Right cardiac atrium (tissue), 5 donors: ENCODE measurements at regions not wholly inside any gene's neighbourhood (a gene's known extent, or its start where the extent isn't known, plus 50 kb on each side); places are given as distances from the start of the nearest gene placed in this dataset.

Source experiments
- ATAC-seq, 2 donors: fragments of 200-7000 bp; cut with Tn5 transposase; one replicate each; pipeline versions ENCODE4 v1.8.0 to v1.9.1; 2020; ENCODE audit warnings: moderate library complexity in 2 of 2, mild to moderate bottlenecking in 1 of 2
- DNase-seq, 3 donors: peaks; one replicate each; pipeline ENCODE4 v3.0.0-alpha.2; 2020
- H3K27ac ChIP-seq: one replicate; pipeline ENCODE4 v1.5.1; 2013; ENCODE audit warnings: mild to moderate bottlenecking, low read length, control low read depth, moderate library complexity
- H3K27me3 ChIP-seq: one replicate; pipeline ENCODE4 v1.6.1; 2013; ENCODE audit not compliant: control insufficient read depth, insufficient read depth
- H3K4me1 ChIP-seq: one replicate; pipeline ENCODE4 v1.6.1; 2013; ENCODE audit warnings: low read length; ENCODE audit not compliant: control insufficient read depth, insufficient read depth
- H3K4me3 ChIP-seq: one replicate; pipeline ENCODE4 v1.5.1; 2013; ENCODE audit warnings: low read length, control low read depth
- H3K9me3 ChIP-seq: one replicate; pipeline ENCODE4 v1.6.1; 2013; ENCODE audit warnings: low read length; ENCODE audit not compliant: control insufficient read depth
- WGBS: extraction: QIAGEN DNeasy Blood & Tissue Kit; methylation state at CpG from one replicate; pipeline ENCODE4 v1.1.7; 2013; 5-methylcytosine and 5-hydroxymethylcytosine counted together
- intact Hi-C, 4 donors: fragments of 100-400 bp; cut with DNase I; formaldehyde crosslinking; loops; one replicate each; pipeline versions ENCODE4 v1.11.0 to v1.14.0; 2022 to 2023
- donor health status: healthy with polysubstance abuse.
- donor health status: DM: no; HTN: yes; CAD: no.
- donor health status: DM: no; HTN: no; CAD: no.
- donor health status: DM: no; HTN: yes; CAD: no; lungs with severe emphysema.
- donor health status: DM: yes; HTN: yes; CAD: no.

DNA sequence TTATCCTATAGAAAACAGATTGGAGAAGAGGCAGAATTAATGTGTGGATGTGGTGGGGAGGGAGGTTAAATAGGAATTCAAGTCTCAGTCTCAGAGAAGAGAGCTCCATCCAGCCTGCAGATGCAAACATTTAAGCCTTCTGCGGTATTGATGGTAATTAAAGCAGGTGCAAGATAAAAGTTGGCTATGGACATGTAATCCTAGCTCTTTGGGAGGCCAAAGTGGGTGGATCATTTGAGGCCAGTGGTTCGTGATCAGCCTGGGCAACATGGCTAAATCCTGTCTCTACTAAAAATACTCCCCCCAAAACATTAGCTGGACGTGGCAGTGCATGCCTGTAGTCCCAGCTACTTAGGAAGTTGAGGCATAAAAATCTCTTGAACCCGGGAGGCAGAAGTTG lies 332.7 kb downstream of the PABPC4L start:
- Histone ChIP-seq H3K27me3 (no peaks in the 10 kb centered on the region), H3K27ac (no peak overlapping the region), H3K9me3 (no peaks in the 10 kb centered on the region), H3K4me3 (no peak overlapping the region), H3K4me1 (no peaks in the 10 kb centered on the region)
- 83% methylated on average over 4 of the region's 4 CpGs for WGBS
- ATAC-seq = no peak
- intact Hi-C loops = no loop called here
- no peak for DNase-seq

DNA sequence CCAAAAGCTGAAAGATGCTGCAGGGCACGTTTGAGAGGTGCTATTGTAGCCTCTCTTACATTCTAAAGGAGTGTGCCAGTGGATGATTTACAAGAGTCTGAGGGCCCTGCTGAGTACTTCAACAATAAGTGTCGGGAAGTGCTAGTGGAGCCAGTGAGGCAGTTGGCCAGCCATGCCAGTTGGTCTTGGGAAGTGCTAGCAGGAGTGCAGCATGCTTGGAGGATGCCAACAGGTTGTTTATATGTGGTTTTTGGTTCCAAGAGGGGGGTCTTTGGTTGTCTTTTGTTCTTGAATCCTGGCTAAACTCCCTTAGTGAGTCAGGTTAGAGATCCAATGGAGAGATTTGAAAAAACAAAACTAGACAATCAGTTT lies 335.3 kb downstream of the PABPC4L start:
- Histone ChIP-seq H3K27me3 (no peaks in the 10 kb centered on the region), H3K4me3 (no peak overlapping the region), H3K9me3 (no peaks in the 10 kb centered on the region), H3K27ac (no peak overlapping the region), H3K4me1 (no peaks in the 10 kb centered on the region)
- intact Hi-C loops = no loop called here
- DNase-seq (peak in 1 of 3 donors; percentile 31), ATAC-seq (no peak)
- WGBS = 70% methylated on average over 2 of the region's 2 CpGs

DNA sequence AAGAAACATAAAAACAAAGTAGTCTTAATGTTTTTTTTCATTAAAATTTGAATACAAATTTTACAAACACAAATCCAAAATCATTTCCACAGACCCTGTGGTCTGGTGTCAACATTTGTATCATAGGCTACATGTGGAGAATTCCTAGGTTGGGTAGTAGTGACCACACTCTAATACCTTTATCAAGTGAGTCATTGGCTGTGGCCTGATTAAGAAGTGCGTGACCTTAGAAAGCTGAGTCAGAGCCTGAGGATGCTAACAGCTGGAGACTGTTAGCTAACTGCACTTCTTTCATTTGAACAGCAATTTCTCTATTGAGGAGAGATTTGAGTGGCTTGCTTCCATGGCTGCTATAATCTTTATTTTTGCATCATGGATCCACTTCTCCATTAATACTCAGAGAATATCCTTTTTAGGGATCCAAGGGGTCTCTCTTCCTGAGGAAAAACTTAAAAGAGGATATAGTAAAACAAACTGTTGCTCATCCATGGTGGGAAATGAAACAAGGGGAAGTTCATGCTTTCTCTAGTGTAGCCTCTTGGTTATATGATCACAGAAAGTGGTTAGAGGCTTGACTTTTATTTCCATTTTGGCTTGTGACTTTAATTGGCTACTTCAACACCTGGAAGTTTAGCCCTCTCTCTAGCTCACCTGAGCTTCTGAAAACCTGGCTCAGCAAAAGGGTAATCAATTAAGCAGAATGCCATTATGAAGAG lies 335.8 kb downstream of the PABPC4L start:
- no peak overlapping the region for H3K4me3 ChIP-seq
- ATAC-seq (peak; percentile 81 to 90), DNase-seq (peak in 1 of 3 donors; percentile 20)
- no peaks in the 10 kb centered on the region for H3K9me3 ChIP-seq
- intact Hi-C loops = no loop called here
- no peaks in the 10 kb centered on the region for H3K27me3 ChIP-seq
- H3K4me1 ChIP-seq = no peaks in the 10 kb centered on the region
- WGBS = 42% methylated on average over 1 of the region's 1 CpG
- no peak overlapping the region for H3K27ac ChIP-seq

DNA sequence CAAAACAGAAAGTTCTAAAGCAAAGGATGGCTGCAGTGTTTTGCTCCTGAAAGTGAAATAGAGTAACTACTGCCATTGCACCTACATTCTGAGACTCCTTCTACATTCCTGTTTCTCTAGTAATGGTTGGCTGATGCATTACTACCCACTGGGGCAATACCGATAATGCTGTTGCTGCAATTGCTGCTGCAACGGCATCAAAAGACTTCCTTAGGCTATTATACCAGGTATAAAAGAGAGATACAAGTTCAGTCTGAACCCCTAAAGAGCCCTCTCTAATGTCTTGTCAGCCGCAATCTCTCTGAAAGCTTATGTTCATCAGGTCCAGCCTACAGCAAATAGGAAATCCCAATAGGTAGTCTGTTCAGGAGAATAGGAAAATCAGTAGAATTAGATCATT lies 338.4 kb downstream of the PABPC4L start:
- 98% methylated on average over 3 of the region's 3 CpGs for WGBS
- ATAC-seq = no peak
- intact Hi-C loops = no loop called here
- no peaks in the 10 kb centered on the region for H3K4me1 ChIP-seq
- no peaks in the 10 kb centered on the region for H3K27me3 ChIP-seq
- no peak overlapping the region for H3K4me3 ChIP-seq
- DNase-seq = no peak
- no peaks in the 10 kb centered on the region for H3K9me3 ChIP-seq
- no peak overlapping the region for H3K27ac ChIP-seq

DNA sequence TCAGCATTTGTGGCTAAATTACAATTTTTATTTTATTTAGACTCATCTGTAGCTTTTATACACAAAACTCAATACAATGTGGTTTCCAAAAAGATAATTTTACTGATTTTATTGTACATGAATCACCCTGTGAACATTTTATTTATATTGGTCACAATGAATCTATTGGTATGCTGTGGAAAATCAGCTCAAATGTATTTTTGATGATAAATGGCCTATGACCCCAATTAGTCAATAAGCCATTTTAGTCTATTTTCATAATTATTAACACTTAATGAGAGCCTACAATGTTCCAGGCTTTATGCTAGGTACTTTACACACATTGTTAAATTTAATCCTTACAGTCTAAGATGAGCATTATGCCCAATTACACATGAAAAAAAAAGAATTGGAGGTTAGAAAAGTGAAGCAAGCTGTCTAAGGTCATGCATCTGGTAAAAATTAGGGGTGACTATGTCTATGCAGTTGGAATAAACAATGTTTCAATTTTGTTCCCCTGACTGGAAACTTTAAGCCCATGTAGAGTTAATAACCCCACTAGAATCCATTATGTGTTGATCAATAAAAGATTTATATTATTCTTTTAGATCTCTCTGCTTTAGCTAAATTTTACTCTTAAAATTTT lies 344.7 kb downstream of the PABPC4L start:
- H3K4me3 ChIP-seq = no peak overlapping the region
- ATAC-seq (no peak), DNase-seq (no peak)
- intact Hi-C loops = no loop called here
- no peaks in the 10 kb centered on the region for H3K27me3 ChIP-seq
- no peaks in the 10 kb centered on the region for H3K4me1 ChIP-seq
- no peaks in the 10 kb centered on the region for H3K9me3 ChIP-seq
- no peak overlapping the region for H3K27ac ChIP-seq

DNA sequence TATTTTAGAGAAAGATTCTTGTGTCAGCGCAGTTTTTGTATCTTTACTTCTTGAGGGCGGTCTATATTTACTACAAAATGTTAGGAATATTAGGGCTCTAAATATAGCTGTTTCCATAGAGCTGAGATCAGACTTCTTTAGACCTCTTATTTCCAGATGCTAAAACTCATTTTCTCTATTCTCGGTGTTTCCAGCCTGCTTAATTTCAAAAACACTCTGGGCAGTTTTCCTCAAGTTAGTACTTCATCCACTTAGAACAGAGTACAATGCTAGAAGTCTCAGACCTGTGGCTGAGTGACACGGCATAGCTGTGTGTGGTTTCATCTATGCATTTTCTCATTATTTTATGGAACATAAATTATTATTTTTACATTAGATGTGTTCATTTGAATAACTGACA lies 346.6 kb downstream of the PABPC4L start:
- ATAC-seq (no peak), DNase-seq (no peak)
- no peaks in the 10 kb centered on the region for H3K4me1 ChIP-seq
- H3K27ac ChIP-seq = no peak overlapping the region
- H3K27me3 ChIP-seq = no peaks in the 10 kb centered on the region
- whole genome bisulfite sequencing = 84% methylated on average over 4 of the region's 4 CpGs
- H3K9me3 ChIP-seq = no peaks in the 10 kb centered on the region
- H3K4me3 ChIP-seq = no peak overlapping the region
- intact Hi-C loops = no loop called here

DNA sequence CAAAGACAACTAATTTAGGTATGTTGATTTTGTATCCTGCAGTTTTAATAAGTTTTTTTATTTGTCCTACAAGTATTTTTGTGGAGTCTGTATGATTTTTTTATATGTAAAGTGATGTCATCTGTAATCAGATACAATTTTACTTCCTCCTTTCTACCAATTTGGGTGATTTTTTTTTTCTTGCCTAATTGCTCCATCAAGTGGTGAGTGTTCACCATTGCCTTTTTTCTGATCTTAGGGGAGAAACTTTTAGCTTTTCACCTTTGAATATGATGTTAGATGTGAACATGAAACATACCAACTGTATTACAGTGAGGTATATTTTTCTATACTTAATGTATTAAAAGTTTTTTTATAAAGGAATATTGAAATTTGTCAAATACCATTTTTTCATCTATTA lies 362.3 kb downstream of the PABPC4L start:
- ATAC-seq (no peak), DNase-seq (no peak)
- peaks cover 3% of the 10 kb centered on the region for H3K9me3 ChIP-seq
- intact Hi-C loops = no loop called here
- H3K4me1 ChIP-seq = no peaks in the 10 kb centered on the region
- no peaks in the 10 kb centered on the region for H3K27me3 ChIP-seq
- no peak overlapping the region for H3K27ac ChIP-seq
- H3K4me3 ChIP-seq = no peak overlapping the region

DNA sequence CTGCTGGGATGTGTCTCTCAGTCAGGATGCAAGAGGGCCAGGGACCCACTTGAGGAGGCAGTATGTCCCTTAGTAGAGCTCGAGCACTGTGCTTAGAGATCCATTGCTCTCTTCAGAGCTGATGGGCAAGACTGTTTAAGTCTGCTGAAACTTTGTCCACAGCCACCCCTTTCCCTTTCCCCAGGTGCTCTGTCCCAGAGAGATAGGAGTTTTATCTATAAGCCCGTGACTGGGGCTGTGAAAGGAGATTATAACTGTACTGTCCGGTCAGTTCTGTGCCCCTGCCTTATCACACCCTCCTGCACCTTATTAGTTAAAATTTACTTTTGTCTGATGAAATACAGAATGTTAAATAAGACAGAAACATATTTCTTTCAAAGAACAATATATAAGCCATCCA lies 378.4 kb downstream of the PABPC4L start:
- 59% methylated on average over 3 of the region's 3 CpGs for WGBS
- no peak for ATAC-seq
- no peaks in the 10 kb centered on the region for H3K9me3 ChIP-seq
- H3K4me1 ChIP-seq = no peaks in the 10 kb centered on the region
- H3K4me3 ChIP-seq = no peak overlapping the region
- intact Hi-C loops = no loop called here
- no peaks in the 10 kb centered on the region for H3K27me3 ChIP-seq
- H3K27ac ChIP-seq = no peak overlapping the region
- DNase-seq = no peak

DNA sequence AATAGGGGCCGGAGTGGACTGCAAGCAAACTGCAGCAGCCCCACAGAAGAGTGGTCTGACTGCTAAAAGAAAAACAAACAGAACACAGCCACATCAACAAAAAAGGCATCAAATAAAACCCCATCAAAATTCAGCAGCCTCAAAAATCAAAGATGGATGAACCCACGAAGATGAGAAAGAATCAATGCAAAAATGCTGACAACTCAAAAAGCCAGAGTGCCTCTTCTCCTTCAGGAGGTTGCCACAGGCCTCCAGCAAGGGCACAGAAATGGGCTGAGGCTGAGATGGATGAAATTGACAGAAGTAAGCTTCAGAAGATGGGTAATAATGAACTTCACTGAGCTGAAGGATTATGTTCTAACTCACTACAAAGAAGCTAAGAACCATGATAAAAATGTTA lies 388.6 kb downstream of the PABPC4L start:
- DNase-seq (peak in 1 of 3 donors; percentile 9), ATAC-seq (no peak)
- 71% methylated on average over 2 of the region's 2 CpGs for WGBS
- no peaks in the 10 kb centered on the region for H3K9me3 ChIP-seq
- H3K27ac ChIP-seq = no peak overlapping the region
- intact Hi-C loops = no loop called here
- no peaks in the 10 kb centered on the region for H3K27me3 ChIP-seq
- H3K4me1 ChIP-seq = no peaks in the 10 kb centered on the region
- H3K4me3 ChIP-seq = no peak overlapping the region

DNA sequence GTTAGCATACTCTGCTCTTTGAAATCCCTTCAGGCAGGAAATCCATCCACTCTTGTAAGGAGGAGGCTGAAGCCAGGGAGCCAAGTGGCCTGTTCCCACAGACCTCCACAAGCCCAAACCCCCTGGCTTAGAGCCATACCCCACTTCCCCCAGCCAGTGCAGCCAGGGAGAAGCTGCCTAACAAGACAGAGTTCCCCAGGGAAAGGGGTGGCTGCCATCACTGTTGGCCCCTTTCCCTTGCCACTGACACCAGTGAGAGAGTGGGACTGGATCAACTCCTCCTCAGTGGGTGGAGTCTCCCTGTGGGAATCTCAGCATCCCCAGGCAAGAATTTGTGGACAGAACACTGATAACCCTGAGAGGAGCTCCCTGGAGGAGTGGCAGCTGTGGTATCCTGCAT lies 389.4 kb downstream of the PABPC4L start:
- intact Hi-C loops = no loop called here
- no peak overlapping the region for H3K4me3 ChIP-seq
- no peaks in the 10 kb centered on the region for H3K27me3 ChIP-seq
- no peak overlapping the region for H3K27ac ChIP-seq
- H3K9me3 ChIP-seq = no peaks in the 10 kb centered on the region
- ATAC-seq = no peak
- DNase-seq = no peak
- H3K4me1 ChIP-seq = no peaks in the 10 kb centered on the region

DNA sequence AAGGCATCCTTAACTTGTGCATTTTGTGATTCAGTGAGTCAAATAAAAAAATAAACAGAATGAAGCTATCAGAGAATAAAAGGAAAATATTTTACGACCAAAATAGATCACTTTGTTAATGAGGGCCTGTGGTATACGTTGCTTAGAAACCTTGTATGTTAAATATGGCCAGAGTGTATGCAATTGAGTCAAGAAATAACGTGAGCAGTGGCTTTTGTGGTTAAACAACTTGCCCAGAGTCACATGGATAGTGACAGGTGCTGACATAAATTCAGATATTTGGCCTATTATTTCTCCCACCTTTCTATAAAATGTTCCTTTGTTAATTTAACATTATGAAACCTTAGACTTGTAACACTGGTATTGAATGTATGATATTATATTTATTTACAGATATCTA lies 393.4 kb downstream of the PABPC4L start:
- ATAC-seq = no peak
- Histone ChIP-seq H3K4me3 (no peak overlapping the region), H3K27ac (no peak overlapping the region), H3K27me3 (no peaks in the 10 kb centered on the region), H3K9me3 (no peaks in the 10 kb centered on the region), H3K4me1 (no peaks in the 10 kb centered on the region)
- intact Hi-C loops = no loop called here
- 68% methylated on average over 3 of the region's 3 CpGs for WGBS
- no peak for DNase-seq

DNA sequence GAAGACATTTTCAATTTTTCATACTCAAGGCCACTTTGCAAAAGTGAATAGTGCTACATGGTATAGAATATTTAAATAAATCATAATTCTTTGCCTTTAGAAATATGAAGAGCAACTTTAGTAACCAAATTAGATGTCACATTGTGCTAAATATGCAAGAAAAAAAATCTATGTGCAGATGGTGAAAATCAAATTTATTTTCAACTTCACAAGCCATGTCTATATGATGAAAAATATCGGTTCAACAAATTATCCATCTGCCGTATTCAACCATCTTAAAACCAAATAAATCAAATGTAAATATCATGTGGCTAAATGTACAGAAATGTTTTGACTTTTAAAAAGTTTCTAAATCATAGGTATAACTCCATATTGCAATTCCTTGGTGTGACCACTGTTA lies 398.2 kb downstream of the PABPC4L start:
- intact Hi-C loops = no loop called here
- H3K4me1 ChIP-seq = no peaks in the 10 kb centered on the region
- no peak overlapping the region for H3K4me3 ChIP-seq
- no peak for ATAC-seq
- no peaks in the 10 kb centered on the region for H3K9me3 ChIP-seq
- no peak overlapping the region for H3K27ac ChIP-seq
- WGBS = 98% methylated on average over 2 of the region's 2 CpGs
- DNase-seq = no peak
- H3K27me3 ChIP-seq = no peaks in the 10 kb centered on the region
